B cell (primary cell): ENCODE measurements at regions not wholly inside any gene's neighbourhood (a gene's known extent, or its start where the extent isn't known, plus 50 kb on each side); places are given as distances from the start of the nearest gene placed in this dataset.

Source experiments
- ATAC-seq: fragments of 200-7000 bp; cut with Tn5 transposase; one replicate; pipeline ENCODE4 v1.10.0; 2021; ENCODE audit warnings: low read depth, mild to moderate bottlenecking, moderate number of reproducible peaks, moderate library complexity
- CTCF ChIA-PET: fragments of 350-600 bp; sonication (Branson Sonifier 250); formaldehyde crosslinking; loops from one replicate; lab custom pipeline; 2021; ENCODE audit warnings: antibody characterized with exemption, inconsistent platforms; lab: Charles Lee
- POLR2A ChIA-PET: fragments of 350-600 bp; sonication (Branson Sonifier 250); formaldehyde crosslinking; loops from one replicate; lab custom pipeline; 2021; ENCODE audit warnings: antibody characterized with exemption; lab: Charles Lee
- DNase-seq: peaks from one replicate; pipeline ENCODE4 v3.0.0; 2013
- H2AFZ ChIP-seq: 2 replicates; pipeline ENCODE4 v1.6.1; 2012; ENCODE audit warnings: mild to moderate bottlenecking, low read depth, low read length; ENCODE audit not compliant: insufficient read depth, poor library complexity, severe bottlenecking
- H3K27ac ChIP-seq, 2 donors: 1 replicate in 1 of 2; 2 replicates in 1 of 2; pipeline ENCODE4 v1.5.1; 2012 to 2013; ENCODE audit warnings: low read length in 2 of 2, mild to moderate bottlenecking in 2 of 2, moderate library complexity in 1 of 2
- H3K27me3 ChIP-seq, 4 experiments: fragments of 200-600 bp in 1 of 4; sonication (generic) in 1 of 4; replicated peaks in 1 of 4; 1 replicate in 2 of 4; 2 replicates in 2 of 4; pipeline versions ENCODE4 v1.6.1 to v1.7.0; 2013 to 2016; ENCODE audit warnings: low read length in 3 of 4, mild to moderate bottlenecking in 2 of 4, mixed read lengths in 1 of 4, moderate library complexity in 1 of 4; ENCODE audit not compliant: insufficient read depth in 4 of 4, control insufficient read depth in 3 of 4; ENCODE audit errors: control extremely low read depth in 1 of 4
- H3K36me3 ChIP-seq, 2 experiments: replicated peaks in 1 of 2; 1 replicate in 1 of 2; 2 replicates in 1 of 2; pipeline versions ENCODE4 v1.6.1 to v1.7.1; 2013; ENCODE audit warnings: low read length in 1 of 2; ENCODE audit not compliant: insufficient read depth in 2 of 2, control insufficient read depth in 1 of 2; ENCODE audit errors: control extremely low read depth in 1 of 2, extremely low read depth in 1 of 2
- H3K4me1 ChIP-seq, 2 donors: fragments of 200-600 bp in 1 of 2; sonication (generic) in 1 of 2; 1 replicate in 1 of 2; 2 replicates in 1 of 2; pipeline versions ENCODE4 v1.5.1 to v1.6.1; 2013 to 2017; ENCODE audit warnings: low read length in 2 of 2; ENCODE audit not compliant: control insufficient read depth in 2 of 2, insufficient read depth in 2 of 2
- H3K4me2 ChIP-seq: replicated peaks from 2 replicates; pipeline ENCODE3; 2012; ENCODE audit warnings: mild to moderate bottlenecking, low read depth, low read length; ENCODE audit not compliant: poor library complexity, severe bottlenecking
- H3K4me3 ChIP-seq, 5 experiments: fragments of 200-600 bp in 1 of 5; sonication (generic) in 1 of 5; 1 replicate in 3 of 5; 2 replicates in 2 of 5; pipeline versions ENCODE4 v1.5.1 to v1.7.0; 2011 to 2016; ENCODE audit warnings: low read length in 4 of 5, mild to moderate bottlenecking in 4 of 5, low read depth in 2 of 5, control low read depth in 1 of 5, moderate library complexity in 1 of 5; ENCODE audit not compliant: insufficient read depth in 1 of 5; ENCODE audit errors: control extremely low read depth in 1 of 5, extremely low read depth in 1 of 5
- H3K79me2 ChIP-seq: fragments of 200-600 bp; sonication (generic); one replicate; pipeline ENCODE4 v1.6.0; 2016; ENCODE audit warnings: low read length; ENCODE audit not compliant: control insufficient read depth, insufficient read depth
- H3K9ac ChIP-seq: fragments of 200-600 bp; sonication (generic); 2 replicates; pipeline ENCODE4 v1.6.1; 2017; ENCODE audit warnings: mild to moderate bottlenecking, low read length, moderate library complexity
- H3K9me3 ChIP-seq, 3 donors: one replicate each; pipeline versions ENCODE4 v1.6.1 to v1.7.1; 2013; ENCODE audit warnings: low read length in 2 of 3; ENCODE audit not compliant: control insufficient read depth in 2 of 3, insufficient read depth in 1 of 3; ENCODE audit errors: control extremely low read depth in 1 of 3
- H4K20me1 ChIP-seq: 2 replicates; pipeline ENCODE4 v1.6.0; 2012; ENCODE audit warnings: mild to moderate bottlenecking, low read length; ENCODE audit not compliant: insufficient read depth, control insufficient read depth, poor library complexity, severe bottlenecking
- H3K27ac Mint-ChIP-seq: one replicate; pipeline ENCODE4 v1.8.0; 2021; ENCODE audit warnings: mixed read lengths
- H3K27me3 Mint-ChIP-seq: one replicate; pipeline ENCODE4 v1.8.0; 2021; ENCODE audit warnings: mixed read lengths
- H3K4me1 Mint-ChIP-seq: one replicate; pipeline ENCODE4 v1.8.0; 2021; ENCODE audit warnings: mixed read lengths
- H3K4me3 Mint-ChIP-seq: one replicate; pipeline ENCODE4 v1.8.0; 2021; ENCODE audit warnings: mixed read lengths
- H3K9me3 Mint-ChIP-seq: one replicate; pipeline ENCODE4 v1.8.0; 2022; ENCODE audit warnings: mixed read lengths; ENCODE audit not compliant: insufficient read depth
- CTCF ChIP-seq: fragments of 200-600 bp; IDR thresholded peaks from one replicate; pipeline ENCODE4 v1.8.0; 2022; ENCODE audit warnings: antibody characterized with exemption, mild to moderate bottlenecking
- EZH2 ChIP-seq: IDR thresholded peaks from 2 replicates; pipeline ENCODE4 v1.6.1; 2012; ENCODE audit warnings: borderline replicate concordance, low read depth, mild to moderate bottlenecking, moderate library complexity, low read length; ENCODE audit not compliant: insufficient read depth, poor library complexity, severe bottlenecking
- WGBS: methylation state at CpG from one replicate; pipeline ENCODE4 v1.1.5; 2013; ENCODE audit warnings: missing lambda C conversion rate; ENCODE audit not compliant: insufficient coverage; 5-methylcytosine and 5-hydroxymethylcytosine counted together
- intact Hi-C: fragments of 100-400 bp; cut with micrococcal nuclease; formaldehyde crosslinking; loops from one replicate; pipeline ENCODE4 v1.10.0; 2022

DNA sequence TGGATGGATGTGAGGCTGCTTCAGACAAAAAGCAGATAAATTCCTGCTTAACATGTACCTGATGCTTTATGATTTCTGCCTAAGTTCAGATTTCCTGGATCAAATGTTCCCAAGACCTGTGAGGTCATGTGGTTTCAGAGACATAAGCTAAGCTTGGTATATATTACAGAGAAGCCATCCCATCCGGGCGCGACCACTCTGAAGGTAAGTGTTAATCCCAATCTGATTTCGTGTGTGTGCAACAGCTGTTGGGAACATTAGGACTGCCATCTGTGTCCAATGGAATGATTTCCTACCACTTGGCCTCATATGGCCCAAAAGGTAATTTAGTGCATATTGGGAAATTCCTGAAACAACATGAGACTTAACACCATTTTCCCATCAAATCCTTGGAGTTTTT, 199.1 kb downstream of the HS3ST3B1 start:
- Mint-ChIP-seq H3K9me3 (peaks cover 2% of the 10 kb centered on the region), H3K27me3 (peaks cover 26% of the 10 kb centered on the region), H3K27ac (no peak overlapping the region), H3K4me1 (no peaks in the 10 kb centered on the region), H3K4me3 (no peak overlapping the region)
- DNase-seq, result no peak
- Histone ChIP-seq H2AFZ (no peak overlapping the region), H3K36me3 (no peaks in the 10 kb centered on the region), H3K4me2 (no peak overlapping the region), H3K27ac (no peak overlapping the region), H3K4me3 (no peak overlapping the region), H3K9me3 (peaks cover 0 to 2% (median 0%) of the 10 kb centered on the region in 3 donors), H3K27me3 (no peaks in the 10 kb centered on the region), H3K9ac (no peak overlapping the region), H3K79me2 (no peaks in the 10 kb centered on the region), H3K4me1 (no peaks in the 10 kb centered on the region), H4K20me1 (no peaks in the 10 kb centered on the region)
- POLR2A ChIA-PET, result no interaction called here
- no peak for ATAC-seq
- 83% methylated on average over 4 of the region's 4 CpGs for WGBS
- intact Hi-C loops, result no loop called here
- TF ChIP-seq EZH2, result no peak
- no peak for TF ChIP-seq CTCF
- CTCF ChIA-PET, result no interaction called here

GRCh38 chr17:14498812-14499211, 197.9 kb downstream of the HS3ST3B1 start:
- Histone ChIP-seq H2AFZ (no peak overlapping the region), H3K27ac (no peak overlapping the region), H3K4me3 (no peak overlapping the region), H3K79me2 (no peaks in the 10 kb centered on the region), H3K4me1 (no peaks in the 10 kb centered on the region), H3K9me3 (peaks cover 0 to 4% (median 0%) of the 10 kb centered on the region in 3 donors), H3K4me2 (no peak overlapping the region), H3K36me3 (no peaks in the 10 kb centered on the region), H4K20me1 (no peaks in the 10 kb centered on the region), H3K27me3 (no peaks in the 10 kb centered on the region), H3K9ac (no peak overlapping the region)
- H3K27me3 Mint-ChIP-seq, result peaks cover 26% of the 10 kb centered on the region
- no peaks in the 10 kb centered on the region for H3K4me1 Mint-ChIP-seq
- no peak for ATAC-seq
- no peak overlapping the region for H3K4me3 Mint-ChIP-seq
- no peak for DNase-seq
- CTCF ChIA-PET, result no interaction called here
- 60% methylated on average over 1 of the region's 1 CpG for WGBS
- peaks cover 5% of the 10 kb centered on the region for H3K9me3 Mint-ChIP-seq
- POLR2A ChIA-PET, result no interaction called here
- no peak overlapping the region for H3K27ac Mint-ChIP-seq
- TF ChIP-seq EZH2 (no peak), CTCF (no peak)
- intact Hi-C loops, result no loop called here
